ENCODE measurements at regions not wholly inside any gene's neighbourhood (a gene's known extent, or its start where the extent isn't known, plus 50 kb on each side); places are given as distances from the start of the nearest gene placed in this dataset.
"Not testable (repeated sequence)": the region's sequence is repeated elsewhere in the genome, so short reads cannot be mapped to it uniquely, and the experiment has no call there.

DNA sequence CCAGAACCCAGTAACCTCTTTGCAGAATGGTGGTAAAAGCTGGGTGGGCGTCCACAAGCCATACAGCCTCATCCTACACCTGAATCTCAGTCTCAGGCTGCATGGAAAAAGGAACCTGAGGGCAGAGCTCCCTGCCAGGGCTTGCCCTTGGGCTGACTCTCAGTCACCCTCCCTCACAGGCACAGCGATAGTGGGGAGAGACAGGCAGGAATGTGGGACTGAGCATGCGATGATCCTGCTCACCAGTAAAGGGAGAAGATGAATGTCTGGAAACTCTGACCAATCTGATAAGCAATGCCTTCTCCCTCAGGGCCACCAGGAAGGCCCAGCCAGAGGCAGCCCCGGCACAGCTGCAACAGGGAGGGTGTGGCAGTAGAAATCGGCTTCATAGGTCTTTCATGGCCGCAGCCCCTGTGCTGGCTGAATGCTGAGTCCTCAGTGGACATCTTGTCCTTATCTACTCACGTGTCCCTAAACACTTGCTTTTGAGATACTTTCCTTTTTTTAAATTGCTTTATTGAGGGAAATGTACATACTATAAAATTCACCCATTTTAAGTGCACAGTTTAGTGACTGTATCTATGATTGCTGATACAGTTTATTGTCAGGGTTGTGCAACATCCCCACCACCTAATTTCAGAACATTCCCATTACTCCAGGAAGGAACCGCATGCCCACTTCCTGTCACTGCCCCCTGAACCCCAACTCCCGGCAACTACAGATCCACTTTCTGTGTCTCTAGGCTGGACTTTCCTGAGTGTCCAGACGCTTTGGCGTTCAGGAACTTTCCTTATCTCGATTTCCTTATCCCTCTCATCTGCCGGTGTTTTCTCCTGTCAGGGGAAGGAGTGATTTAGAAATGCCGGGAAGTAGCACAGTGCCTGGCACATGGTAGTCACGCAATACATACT, 258.1 kb downstream of the PCNX1 start:
- DNase-seq = no peak

GRCh38 chr14:71166180-71166837, 259.1 kb downstream of the PCNX1 start:
- peak in 1 of 5 experiments; percentile 29 for DNase-seq

DNA sequence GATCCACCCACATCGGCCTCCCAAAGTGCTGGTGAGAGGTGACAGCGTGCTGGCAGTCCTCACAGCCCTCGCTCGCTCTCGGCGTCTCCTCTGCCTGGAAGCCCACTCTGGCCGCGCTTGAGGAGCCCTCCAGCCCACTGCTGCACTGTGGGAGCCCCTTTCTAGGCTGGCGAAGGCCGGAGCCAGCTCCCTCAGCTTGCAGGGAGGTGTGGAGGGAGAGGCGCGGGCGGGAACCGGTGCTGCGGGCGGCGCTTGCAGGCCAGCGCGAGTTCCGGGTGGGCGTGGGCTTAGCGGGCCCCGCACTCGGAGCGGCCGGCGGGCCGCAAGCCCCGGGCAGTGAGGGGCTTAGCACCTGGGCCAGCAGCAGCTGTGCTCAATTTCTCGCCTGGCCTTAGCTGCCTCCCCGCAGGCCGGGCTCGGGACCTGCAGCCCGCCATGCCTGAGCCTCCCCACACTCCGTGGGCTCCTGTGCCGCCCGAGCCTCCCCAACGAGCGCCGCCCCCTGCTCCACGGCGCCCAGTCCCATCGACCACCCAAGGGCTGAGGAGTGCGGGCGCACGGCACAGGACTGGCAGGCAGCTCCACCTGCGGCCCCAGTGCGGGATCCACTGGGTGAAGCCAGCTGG, 260.2 kb downstream of the PCNX1 start:
- DNase-seq = not testable (repeated sequence)

- DNase-seq = peak in 2 of 5 experiments; percentile 30 to 94
Observed at GRCh38 chr14:71168161-71168560, 260.9 kb downstream of the PCNX1 start.

DNA sequence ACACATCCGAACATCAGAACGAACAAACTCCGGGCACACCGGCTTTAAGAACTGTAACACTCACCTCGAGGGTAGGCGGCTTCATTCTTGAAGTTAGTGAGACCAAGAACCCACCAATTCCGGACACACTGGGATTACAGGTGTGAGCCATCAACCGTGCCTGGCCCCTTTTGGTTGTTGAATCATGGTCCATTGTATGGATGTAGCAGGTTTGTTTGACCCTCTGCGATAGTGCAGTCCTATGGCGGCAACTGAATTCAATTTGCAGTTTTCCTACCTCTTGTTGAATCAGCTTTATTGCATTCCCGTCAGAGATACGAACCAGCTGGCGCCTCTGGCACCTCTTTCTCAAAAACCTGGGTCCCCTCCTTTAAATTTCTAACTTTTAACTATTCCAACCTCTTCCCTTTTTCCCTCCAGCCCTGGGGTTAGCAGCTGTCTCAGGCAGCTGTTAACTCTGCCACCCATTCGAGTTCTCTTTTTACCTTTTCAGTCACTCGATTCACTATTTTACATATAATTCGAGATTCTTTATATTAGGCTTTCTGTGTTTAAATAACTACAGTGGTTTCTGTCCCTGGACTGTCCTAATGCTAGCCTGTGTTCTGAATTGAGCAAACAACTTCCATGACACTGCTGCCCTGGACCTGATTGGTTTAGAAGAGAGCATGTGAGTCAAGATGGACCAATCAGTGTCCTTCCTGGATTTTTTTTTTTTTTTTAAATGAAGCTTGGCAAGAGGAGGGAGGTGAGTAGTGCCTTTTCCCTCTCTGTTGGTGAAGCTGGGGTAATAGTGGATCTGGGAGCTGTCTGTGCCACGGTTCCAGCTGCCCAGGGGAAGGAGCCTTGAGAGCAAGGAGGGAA, 261.5 kb downstream of the PCNX1 start:
- DNase-seq = peak in 1 of 5 experiments; percentile 52

DNA sequence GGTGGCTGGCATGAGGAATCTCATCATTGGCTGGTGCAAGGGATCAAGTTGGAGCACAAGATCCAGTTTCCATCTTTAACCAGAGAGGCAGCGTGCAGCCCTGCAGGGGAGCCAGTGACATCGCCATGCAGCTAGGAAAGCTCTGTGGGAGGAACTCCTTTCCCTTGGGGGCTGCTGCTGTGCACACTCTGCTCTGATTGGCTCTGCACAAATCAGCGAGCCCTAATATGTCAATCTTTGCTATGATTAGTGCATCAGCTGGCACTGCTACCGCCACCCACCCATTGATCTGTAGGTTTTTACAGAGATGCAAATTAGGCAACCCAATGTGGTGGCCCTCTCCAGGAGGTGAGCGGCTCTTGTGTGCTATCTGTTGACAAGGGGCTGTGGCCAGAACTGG, 262.6 kb downstream of the PCNX1 start:
- DNase-seq = no peak

GRCh38 chr14:71175491-71175890, 268.2 kb downstream of the PCNX1 start:
- DNase-seq = no peak

DNA sequence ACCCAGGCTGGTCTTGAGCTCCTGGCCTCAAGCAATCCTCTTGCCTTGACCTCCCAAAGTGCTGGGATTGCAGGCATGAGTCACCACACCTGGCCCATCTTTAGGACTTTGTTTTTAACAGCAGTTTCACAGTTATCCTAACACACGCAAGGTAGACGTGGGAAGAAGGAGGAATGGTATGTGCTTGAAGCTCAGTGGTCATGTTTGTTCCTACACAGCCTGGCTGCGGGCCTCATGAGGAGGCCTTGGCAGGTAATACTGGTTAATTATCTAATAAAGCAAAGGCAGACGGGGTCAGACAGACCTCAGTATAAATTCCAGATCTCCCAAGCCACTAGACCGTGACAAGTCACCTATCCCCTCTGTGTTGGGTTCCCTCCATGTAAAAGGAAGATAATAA, 271.8 kb downstream of the PCNX1 start:
- no peak for DNase-seq

DNA sequence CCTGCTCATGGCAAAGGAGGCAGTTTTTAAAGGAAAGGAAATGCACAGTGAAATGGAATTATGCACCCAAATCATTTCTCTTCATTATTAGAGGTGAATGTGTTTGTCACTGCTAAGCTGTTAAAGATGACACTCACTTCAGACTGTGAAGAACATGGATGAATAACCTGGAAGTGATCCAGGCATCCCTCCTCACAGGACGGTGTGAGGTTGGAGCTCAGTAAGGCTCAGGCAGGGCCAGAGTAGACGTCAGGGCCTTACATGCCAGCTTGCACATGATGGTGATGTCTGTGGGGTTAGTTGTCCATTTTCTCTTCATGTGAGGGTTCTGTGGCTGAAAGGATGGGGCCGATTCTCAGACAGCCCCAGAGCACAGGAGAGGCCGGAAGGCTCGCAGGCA, 273.1 kb downstream of the PCNX1 start:
- no peak for DNase-seq

DNA sequence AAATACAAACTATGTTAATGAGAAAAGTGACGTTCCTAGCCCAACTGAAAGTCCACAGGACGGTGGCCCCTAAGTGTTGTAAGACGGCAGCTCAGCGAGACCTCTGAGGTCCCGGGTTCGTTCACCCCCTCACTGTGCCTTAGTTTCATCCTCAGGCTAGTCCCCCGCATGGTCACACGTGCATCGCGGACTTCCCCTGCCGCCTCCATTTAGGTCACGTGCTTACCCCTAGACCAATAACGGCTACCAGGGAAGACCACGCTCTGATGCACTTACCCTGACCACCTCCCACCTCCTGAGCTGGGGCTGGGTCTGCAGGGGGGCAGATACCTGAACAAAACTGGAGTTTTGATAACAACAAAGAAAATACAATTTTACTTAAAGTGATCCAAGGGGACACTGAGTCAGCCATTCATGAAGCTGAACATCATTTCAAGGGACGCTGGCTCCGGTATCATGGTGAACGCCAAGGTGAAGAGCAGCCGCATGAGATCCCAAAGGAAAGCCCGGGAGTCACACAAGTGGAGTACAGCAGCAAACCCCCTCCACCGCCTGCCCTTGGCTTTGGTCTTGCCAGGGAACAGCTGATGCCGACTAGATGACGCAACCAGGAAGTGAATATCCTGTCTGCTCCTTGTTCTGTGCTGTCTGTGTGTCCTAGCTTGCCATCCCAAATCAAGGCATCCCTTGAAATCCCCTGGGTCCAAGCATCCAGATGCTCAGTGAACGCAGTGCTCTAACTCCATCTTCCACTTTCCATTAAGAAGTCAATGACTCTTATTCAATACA, 274.1 kb downstream of the PCNX1 start:
- no peak for DNase-seq

DNA sequence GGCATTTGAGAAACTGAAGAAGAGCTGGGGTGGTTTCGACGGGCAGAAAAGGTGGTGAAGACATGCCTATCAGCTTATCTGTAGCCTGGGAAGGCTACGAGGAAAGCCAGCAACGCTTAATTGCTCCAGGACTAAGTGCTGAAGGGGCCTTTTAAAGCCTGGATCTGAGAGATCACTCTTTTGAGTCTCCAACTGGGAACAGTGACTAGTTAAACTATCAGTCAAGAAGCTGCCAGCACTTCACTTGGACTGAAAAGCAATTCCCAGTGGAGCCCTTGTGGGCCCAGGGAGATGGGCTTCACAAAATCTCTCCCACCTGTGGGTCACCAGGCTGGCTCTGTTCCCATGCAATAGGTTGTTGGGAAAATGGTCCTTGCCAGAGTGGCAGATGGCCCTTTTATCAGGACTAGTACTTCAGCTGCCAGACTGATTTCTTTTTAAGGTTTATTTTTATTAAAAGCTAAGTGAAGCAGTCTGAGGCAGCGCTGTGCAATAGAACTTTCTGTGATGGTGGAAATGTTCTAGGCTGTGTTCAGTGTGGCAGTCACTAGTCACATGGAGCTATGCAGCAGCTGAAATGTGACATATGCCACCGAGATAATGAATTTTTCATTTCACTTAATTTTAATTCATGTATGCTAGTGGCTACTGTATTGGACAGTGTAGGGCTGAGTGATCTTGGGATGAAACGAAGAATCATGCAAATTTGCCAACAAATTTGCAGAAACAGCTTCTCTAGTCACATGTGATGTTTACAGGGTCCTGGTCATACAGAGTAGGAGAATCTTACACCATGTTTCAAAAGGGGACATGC, 276.8 kb downstream of the PCNX1 start:
- no peak for DNase-seq

DNA sequence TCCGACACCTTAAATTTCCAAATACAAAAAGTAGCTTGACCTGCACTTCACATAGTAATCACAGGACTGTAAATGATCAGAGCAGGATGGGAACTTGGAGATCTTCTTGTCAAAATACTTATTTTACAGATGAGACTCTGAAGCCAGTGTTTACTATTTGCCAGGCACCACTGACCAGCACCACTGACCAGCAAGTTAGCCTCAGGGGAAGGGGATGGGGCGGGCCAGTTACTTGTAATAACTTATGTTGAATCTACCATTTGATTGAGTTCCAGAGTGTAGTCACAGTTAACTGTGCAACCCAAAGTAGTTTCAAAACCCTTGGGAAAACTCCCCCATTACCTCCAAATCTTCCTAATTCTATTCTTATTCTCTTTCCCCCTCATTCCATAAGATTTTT, 278.4 kb downstream of the PCNX1 start:
- DNase-seq = no peak

GRCh38 chr14:71187633-71188356, 280.5 kb downstream of the PCNX1 start:
- no peak for DNase-seq

GRCh38 chr14:71190770-71191374, 283.6 kb downstream of the PCNX1 start:
- DNase-seq = no peak

- no peak for DNase-seq
Observed at GRCh38 chr14:71193663-71194062, 286.4 kb downstream of the PCNX1 start.

DNA sequence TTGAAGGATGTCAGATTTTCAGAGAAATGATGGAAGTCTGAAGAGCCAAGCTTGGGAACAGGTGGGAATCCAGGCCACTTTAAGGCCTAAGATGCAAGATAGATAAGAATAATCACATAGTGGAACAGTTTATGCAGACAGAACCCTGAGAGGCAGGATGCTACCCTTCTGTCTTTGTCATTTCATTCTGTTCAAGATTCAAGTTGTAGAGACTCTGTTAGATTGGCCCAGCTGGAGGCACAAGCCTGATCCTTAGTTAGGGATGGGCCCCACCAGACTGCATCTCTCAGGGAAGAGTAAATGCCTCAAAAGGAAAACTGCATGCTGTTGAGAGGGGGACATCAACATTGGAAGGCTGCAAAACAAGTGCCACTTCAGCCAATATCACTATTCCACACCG, 287.0 kb downstream of the PCNX1 start:
- no peak for DNase-seq

DNA sequence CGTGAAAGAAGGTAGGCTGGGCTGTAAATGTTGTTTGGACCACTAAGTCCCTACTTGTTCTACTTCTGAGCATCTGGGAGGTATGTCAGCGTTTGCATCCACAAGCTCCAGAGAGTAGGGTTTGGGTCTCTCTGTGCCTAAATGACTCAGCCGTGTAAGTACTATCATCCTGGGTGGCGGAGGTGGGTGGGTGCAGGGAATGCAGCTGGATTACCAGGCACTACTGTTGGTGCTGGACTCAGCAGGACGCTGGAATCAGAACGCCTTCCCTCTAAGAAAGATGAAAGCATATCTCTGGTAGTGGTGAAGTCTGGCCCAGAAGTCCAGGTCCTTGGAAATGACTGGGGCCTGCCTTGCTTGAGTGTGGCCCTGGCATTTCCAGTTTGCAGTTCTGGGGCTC, 289.7 kb downstream of the PCNX1 start:
- DNase-seq = no peak

DNA sequence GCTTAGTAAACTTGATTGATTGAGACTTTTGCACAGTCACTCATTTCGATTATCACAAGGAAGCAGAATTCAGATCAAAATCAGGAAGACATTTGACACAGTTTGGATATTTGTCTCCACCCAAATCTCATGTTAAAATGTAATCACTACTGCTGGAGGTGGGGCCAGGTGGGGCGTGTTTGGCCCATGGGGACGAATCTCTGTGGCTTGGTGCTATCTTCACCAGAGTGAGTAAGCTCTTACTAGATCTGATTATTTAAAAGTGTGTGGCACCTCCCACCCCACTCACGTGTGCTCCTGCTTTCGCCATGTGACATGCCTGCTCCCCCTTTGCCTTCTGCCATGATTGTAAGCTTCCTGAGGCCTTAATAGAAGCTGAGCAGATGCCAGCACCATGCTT, 291.4 kb downstream of the PCNX1 start:
- no peak for DNase-seq

DNA sequence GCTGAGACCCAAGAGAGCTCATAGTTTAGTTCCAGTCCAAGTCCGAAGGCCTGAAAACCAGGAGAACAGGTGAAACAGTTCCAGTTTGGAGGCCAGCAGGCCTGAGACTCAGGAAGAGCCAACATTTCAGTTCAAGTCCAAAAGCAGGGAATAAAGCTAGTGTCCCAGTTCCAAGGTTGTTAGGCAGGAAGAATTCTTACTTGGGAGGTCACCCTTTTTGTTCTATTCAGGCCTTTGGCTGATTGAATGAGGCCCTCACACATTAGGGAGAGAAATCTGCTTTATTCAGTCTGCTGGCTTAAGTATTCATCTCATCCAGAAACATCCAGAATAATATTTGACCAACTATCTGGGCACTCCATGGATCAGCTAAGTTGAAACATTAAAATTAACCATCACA, 294.6 kb downstream of the PCNX1 start:
- DNase-seq = no peak

GRCh38 chr14:71202881-71203280, 295.6 kb downstream of the PCNX1 start:
- no peak for DNase-seq
